HG02981 (cell line): ENCODE measurements at regions not wholly inside any gene's neighbourhood (a gene's known extent, or its start where the extent isn't known, plus 50 kb on each side); places are given as distances from the start of the nearest gene placed in this dataset.
"Not testable (repeated sequence)": the region's sequence is repeated elsewhere in the genome, so short reads cannot be mapped to it uniquely, and the experiment has no call there.

Experiments used
- ATAC-seq: cut with Tn5 transposase; IDR thresholded peaks from one replicate; pipeline ENCODE4 v1.9.1; 2021; ENCODE audit warnings: mild to moderate bottlenecking, moderate library complexity; ENCODE audit not compliant: unreplicated experiment

DNA sequence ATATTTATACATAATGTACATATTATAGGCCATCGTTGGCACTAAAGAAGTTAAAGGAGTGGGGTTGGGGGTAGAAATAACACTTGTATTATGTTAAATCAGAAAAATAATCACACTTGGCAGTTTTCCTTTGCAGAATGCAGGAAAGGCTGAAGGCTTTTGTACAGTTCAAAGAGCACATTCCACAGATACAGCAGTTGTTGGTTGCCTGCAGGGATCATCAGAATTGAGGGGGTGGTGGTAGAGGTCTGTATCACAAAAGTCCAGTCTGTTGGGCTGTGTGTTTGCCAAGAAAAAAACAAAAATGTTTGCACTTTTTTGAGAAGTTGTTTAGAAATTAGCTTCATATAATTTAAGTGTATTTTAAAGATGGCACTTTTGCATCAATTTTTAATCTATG lies 231.8 kb upstream of the FOXP2 start:
- ATAC-seq = no peak

DNA sequence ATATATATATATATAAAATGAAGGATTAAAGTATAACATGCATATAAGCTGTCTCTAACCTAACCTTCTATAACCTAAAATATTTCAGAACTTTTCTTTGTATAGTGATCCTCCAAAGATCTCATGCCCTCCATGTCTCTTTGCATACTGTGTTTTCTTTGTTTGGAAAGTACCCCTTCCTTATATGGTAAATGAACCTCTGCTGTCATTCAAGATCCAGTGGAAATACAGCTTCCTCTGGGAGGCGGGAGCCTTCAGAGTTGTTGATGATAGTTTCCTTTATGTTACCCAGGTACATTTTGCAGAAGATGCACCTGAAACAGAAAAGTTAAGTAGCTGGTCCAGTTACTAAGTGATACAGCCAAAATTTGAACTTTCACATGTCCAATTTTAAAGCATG lies 233.3 kb upstream of the FOXP2 start:
- no peak for ATAC-seq

DNA sequence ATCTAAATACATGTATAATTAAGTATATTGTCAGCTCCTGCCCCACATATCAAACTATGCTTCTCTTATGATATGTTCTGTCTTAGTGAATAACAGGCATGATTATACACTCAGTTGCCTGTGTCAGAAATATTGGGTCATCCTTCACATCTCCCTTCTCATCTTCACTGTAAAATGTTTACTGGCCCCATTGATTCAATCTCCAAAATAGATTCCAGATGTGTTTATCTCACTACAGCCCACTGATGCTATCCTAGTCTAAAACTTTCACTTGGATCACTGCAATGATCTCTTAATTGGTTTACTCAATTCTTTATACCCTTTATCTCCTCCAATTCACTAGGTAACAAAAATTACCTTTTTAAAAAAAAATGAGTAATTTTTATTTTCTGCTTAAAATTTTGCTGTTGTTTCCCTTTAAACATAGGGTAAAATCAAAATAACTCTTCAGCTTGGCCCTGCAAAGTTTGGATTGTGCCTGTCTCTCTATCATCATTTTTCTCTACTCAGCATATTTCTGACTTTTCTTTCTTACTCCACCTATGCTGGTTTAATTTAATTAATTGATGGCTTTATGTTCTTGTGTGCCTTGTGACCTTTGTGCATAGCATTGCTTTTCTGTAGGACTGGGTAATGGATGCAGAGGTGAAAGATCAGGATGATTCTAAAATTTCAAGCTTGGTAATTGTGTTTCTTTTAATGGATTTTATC lies 233.9 kb upstream of the FOXP2 start:
- ATAC-seq = no peak

DNA sequence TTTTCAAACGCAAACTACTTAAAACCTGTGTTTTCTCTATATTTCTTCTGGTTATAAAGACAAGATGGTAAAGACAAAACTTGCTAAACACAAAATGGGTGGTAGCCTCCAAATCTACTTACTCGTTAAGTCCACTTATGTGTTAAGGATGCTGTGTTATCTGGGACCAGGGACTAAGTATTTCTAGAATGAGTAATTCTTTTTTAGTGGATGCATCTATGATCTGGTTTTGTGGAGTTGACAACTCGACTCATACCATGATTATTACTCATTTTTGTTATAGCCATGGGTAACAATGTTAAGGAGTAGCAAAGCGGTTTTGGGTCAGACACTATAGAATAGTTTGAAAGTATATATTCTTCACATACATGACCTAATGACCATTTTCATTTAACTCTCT lies 239.5 kb upstream of the FOXP2 start:
- ATAC-seq = no peak

DNA sequence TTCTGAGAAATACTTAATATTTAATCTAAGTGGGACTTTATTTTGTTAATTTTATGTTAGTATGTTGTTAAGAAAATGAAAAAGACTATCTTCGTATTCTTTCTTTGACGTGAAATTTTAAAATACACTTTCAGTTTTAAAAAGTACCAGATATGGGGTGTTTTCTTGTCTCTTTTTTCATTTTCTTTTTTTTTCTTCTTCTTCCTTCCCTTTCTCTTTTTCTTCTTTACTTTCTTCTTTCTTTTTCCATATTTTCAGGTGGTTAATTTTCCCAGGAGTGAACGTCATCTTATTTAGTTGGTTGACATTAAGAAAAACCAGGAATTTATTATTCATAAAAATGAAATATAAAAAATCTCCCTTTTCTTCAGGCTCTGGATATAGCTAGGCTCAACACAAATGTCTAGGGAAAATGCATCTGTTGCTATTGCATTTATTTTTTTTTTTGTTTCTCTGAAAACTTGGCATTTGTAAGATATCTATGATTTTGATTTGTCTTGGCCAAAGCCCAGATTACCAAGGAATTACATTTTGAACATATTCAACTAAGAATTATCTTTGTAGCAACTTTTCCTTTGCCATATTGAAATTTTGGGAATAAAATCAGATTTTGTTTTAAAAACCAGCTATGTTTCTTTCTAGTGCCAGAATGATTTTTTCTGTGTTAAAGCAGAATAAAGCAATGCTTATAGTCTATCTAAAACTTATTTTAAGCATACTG lies 241.3 kb upstream of the FOXP2 start:
- ATAC-seq = no peak

- ATAC-seq = not testable (repeated sequence)
Observed at GRCh38 chr7:114169389-114169788, 245.2 kb upstream of the FOXP2 start.

- no peak for ATAC-seq
Observed at GRCh38 chr7:114160925-114161324, 242.1 kb upstream of the PPP1R3A start.

DNA sequence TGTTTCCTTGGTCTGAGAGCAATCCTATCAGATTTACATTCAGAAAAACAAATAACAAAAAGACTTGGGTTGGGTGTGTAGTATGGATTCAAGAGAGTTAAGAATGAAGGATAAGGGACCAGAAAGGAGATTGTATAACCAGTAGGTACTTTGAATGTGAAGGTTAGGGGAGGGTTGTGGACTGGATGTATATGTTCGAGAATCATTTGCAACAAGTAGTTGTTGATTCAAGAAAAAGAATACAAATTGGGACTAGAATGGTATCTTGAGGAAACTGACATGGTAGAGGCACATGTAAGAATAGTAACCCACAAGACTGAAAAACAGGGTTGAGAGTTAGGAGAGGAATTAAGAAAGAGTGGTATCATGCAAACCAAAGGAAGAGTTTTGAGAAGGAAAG lies 240.0 kb upstream of the PPP1R3A start:
- ATAC-seq = no peak

GRCh38 chr7:114158275-114158674 lies 239.5 kb upstream of the PPP1R3A start:
- no peak for ATAC-seq

DNA sequence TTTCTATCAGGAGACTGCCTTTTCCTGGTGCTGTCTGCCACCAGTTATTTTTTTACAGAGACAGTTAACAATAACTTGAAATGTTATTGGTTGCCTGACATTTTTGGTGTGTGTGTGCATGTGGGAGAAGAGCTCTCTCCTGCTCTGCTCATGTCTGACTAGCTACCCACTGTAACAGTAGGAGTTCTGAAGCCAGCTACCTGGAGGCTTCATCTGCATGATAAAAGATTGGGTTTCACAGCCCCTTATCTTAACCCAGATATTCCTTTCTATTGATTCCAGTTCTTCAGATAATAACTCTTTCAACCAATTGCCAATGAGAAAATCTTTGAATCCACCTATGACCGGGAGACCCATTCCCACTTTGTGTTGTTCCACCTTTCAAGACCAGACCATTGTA lies 237.4 kb upstream of the PPP1R3A start:
- ATAC-seq = no peak

DNA sequence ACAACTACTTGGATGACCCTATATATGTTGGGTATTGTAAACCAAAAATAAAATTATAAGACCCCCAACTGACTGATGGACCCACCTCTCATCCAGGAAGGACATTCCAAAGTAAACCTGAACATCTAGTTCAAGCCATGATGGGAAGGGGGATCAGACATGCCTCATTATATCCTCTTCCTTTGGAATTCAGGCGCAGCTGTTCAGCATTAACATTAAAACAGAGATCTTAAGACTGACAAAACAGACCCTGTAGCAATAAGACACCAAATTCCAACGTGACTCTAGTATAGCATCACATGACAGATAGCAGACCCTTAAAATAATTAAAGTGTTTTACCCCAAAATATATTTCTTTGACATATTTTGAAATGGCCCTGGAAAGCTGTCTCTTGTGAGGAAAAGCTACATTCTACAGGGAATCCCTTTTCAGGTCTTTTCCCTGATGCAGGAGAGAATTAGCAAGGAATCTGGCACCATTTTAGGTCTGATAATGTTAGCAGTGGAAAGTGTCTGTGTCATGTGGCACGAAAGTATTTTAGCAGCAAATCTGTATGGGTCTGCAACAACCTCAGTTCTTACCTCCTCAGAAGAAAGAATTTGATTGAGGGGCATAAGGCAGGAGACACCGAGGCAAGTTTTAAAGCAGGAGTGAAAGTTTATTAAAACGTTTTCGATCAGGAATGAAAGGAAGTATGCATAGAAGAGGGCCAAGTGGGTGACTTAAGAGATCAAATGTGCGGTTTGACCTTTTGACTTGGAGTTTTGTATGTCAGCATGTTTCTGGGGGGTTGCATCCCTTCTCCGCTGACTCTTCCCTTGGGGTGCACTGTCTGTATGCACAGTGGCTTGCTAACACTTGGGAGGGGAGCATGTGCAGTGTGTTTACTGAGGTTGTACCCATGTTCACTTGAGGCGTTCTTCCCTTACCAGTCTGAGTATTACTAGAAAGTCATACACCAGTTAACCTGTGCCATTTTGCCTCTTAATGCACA lies 236.6 kb upstream of the PPP1R3A start:
- no peak for ATAC-seq

GRCh38 chr7:114153700-114154099 lies 234.9 kb upstream of the PPP1R3A start:
- no peak for ATAC-seq

DNA sequence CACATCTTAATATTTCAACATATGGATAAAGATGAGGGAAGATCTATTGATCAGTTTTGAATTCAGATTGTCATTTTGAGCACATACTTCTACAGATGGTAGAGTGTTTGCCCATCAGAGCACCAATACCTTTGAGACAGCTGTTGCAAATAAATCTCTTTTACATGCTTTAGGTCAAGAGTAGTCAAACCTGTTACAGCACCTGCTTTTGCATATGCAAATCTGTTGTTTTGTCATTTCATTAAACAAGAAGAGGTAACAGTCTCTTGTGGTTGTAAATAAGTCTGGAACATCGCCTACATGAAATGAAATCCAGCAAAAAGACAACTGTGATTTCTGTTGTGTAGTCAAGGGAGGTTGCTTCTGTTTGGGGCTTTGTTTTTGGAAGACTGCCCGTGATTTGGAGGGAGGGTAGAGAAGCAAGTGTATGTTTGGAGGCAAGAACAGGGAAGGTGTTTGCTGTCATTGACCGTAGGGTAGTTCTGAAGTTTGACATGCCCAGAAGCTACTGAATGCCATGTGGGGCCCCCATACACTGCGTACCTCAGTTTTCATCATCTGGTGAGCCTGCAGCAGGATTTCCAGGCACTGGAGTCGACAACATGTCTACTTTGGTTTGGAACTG lies 233.6 kb upstream of the PPP1R3A start:
- no peak for ATAC-seq

- ATAC-seq = no peak
Observed at GRCh38 chr7:114151777-114152176, 233.0 kb upstream of the PPP1R3A start.

DNA sequence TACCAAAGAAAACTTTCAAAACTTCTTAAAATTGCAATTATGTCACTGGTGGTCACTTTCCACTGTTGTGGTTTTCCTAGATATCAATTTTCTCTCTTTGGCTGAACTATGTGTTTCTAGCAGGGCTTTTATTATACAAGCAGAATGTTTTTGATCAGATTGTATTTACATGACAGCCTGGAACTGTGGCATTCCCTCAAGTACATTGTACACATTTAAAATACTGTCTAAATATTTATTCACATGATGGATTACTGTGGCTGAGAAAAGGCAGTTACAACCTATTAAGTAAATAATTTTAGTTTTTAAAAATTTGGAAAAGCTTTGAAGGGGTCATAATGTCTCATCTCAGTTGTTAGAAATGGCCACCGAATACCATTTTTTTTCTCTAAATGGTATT lies 231.9 kb upstream of the PPP1R3A start:
- no peak for ATAC-seq

- no peak for ATAC-seq
Observed at GRCh38 chr7:114148779-114149178, 230.0 kb upstream of the PPP1R3A start.

GRCh38 chr7:114141415-114141814 lies 222.6 kb upstream of the PPP1R3A start:
- ATAC-seq = no peak

GRCh38 chr7:114140561-114140960 lies 221.8 kb upstream of the PPP1R3A start:
- no peak for ATAC-seq

- not testable (repeated sequence) for ATAC-seq
Observed at GRCh38 chr7:114139690-114140089, 220.9 kb upstream of the PPP1R3A start.

DNA sequence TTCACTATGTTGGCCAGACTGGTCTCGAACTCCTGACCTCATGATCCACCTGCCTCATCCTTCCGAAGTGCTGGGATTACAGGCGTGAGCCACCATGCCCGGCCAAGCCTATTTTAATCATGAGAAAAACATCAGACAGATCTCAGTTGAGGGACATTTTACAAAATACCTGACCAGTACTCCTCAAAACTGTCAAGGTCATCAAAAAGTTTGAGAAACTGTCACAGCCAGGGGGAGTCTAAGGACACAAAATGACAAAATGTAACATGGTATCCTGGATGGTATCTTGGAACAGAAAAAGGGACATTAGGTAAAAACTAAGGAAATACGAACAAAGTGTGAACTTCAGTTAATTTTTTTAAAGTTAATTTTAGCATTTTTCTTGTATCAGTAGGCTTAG lies 219.8 kb upstream of the PPP1R3A start:
- no peak for ATAC-seq

DNA sequence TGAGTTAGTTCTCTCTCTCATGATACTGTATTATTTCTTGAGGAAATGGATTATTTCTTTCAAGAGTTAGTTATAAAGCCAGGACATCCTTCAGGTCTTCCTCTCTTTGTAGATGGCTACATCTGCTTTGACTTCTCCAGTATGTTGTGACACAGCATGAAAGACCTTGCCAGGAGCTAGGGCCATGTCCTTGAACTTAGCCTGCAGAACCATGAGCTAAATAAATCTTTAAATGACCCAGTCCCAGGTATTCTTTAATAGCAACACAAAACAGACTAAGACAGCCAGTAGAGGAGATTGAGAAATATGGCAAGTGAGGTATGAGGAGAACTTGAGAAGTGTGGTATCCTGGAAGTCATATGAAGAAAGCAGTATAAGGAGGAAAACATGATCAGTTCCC lies 214.9 kb upstream of the PPP1R3A start:
- no peak for ATAC-seq
